ENCODE measurements at regions not wholly inside any gene's neighbourhood (a gene's known extent, or its start where the extent isn't known, plus 50 kb on each side); places are given as distances from the start of the nearest gene placed in this dataset.

GRCh38 chr5:116646611-116647289, 72.1 kb upstream of the SEMA6A start:
- DNase-seq (ENCODE audit: low spot score) = no peak

GRCh38 chr5:116645627-116646026, 71.0 kb upstream of the SEMA6A start:
- DNase-seq (ENCODE audit: low spot score) = no peak

- DNase-seq (ENCODE audit: low spot score) = no peak
Observed at GRCh38 chr5:116640236-116640635, 65.6 kb upstream of the SEMA6A start.

GRCh38 chr5:116637149-116637740, 62.6 kb upstream of the SEMA6A start:
- no peak for DNase-seq (ENCODE audit: low spot score)

GRCh38 chr5:116632890-116633289, 58.3 kb upstream of the SEMA6A start:
- no peak for DNase-seq (ENCODE audit: low spot score)

GRCh38 chr5:116631147-116631546, 56.5 kb upstream of the SEMA6A start:
- no peak for DNase-seq (ENCODE audit: low spot score)

GRCh38 chr5:116629168-116629567, 54.5 kb upstream of the SEMA6A start:
- no peak for DNase-seq (ENCODE audit: low spot score)

GRCh38 chr5:116626945-116627679, 52.5 kb upstream of the SEMA6A start:
- no peak for DNase-seq (ENCODE audit: low spot score)

GRCh38 chr5:116626272-116626723, 51.7 kb upstream of the SEMA6A start:
- no peak for DNase-seq (ENCODE audit: low spot score)

All from hematopoietic multipotent progenitor cell treated with erythropoietin and hydrocortisone succinate and interleukin-3 and kit ligand, for 17 days (in vitro differentiated cells).